NCI-H69 (cell line): ENCODE measurements at regions not wholly inside any gene's neighbourhood (a gene's known extent, or its start where the extent isn't known, plus 50 kb on each side); places are given as distances from the start of the nearest gene placed in this dataset.
A peak's percentile ranks its signal among the peaks of the same experiment; 100 is the strongest.
"Not testable (repeated sequence)": the region's sequence is repeated elsewhere in the genome, so short reads cannot be mapped to it uniquely, and the experiment has no call there.

Source experiments
- DNase-seq: peaks from one replicate; lab custom pipeline; 2025; lab: John Stamatoyannopoulos, UW

- no peak for DNase-seq
Observed at GRCh38 chr6:106884576-106884975, 90.0 kb downstream of the CD24 start.

- peak; percentile 74 for DNase-seq
Observed at GRCh38 chr6:106883808-106884262, 90.7 kb downstream of the CD24 start.

- DNase-seq: peak; percentile 74
Observed at GRCh38 chr6:106882601-106883518, 91.7 kb downstream of the CD24 start.

- DNase-seq: no peak
Observed at GRCh38 chr6:106882138-106882537, 92.4 kb downstream of the CD24 start.

GRCh38 chr6:106880952-106881351 is 93.6 kb downstream of the CD24 start:
- DNase-seq: no peak

- no peak for DNase-seq
Observed at GRCh38 chr6:106875782-106876321, 98.7 kb downstream of the CD24 start.

GRCh38 chr6:106874481-106874880 is 100.0 kb downstream of the CD24 start:
- no peak for DNase-seq

GRCh38 chr6:106872049-106872448 is 102.5 kb downstream of the CD24 start:
- DNase-seq: no peak

- DNase-seq: no peak
Observed at GRCh38 chr6:106870824-106871717, 103.5 kb downstream of the CD24 start.

- DNase-seq: no peak
Observed at GRCh38 chr6:106870069-106870468, 104.5 kb downstream of the CD24 start.

- no peak for DNase-seq
Observed at GRCh38 chr6:106869203-106869602, 105.3 kb downstream of the CD24 start.

- DNase-seq: no peak
Observed at GRCh38 chr6:106866875-106867658, 107.5 kb downstream of the CD24 start.

GRCh38 chr6:106862858-106863257 is 111.7 kb downstream of the CD24 start:
- DNase-seq: no peak

GRCh38 chr6:106860940-106861339 is 113.6 kb downstream of the CD24 start:
- no peak for DNase-seq

GRCh38 chr6:106858653-106859092 is 115.9 kb downstream of the CD24 start:
- DNase-seq: no peak

- DNase-seq: no peak
Observed at GRCh38 chr6:106857771-106858652, 116.5 kb downstream of the CD24 start.

GRCh38 chr6:106857310-106857709 is 117.2 kb downstream of the CD24 start:
- DNase-seq: not testable (repeated sequence)

- DNase-seq: no peak
Observed at GRCh38 chr6:106856227-106856874, 118.2 kb downstream of the CD24 start.

- DNase-seq: no peak
Observed at GRCh38 chr6:106855117-106855516, 119.4 kb downstream of the CD24 start.
